IMR-90 (cell line): ENCODE measurements at regions not wholly inside any gene's neighbourhood (a gene's known extent, or its start where the extent isn't known, plus 50 kb on each side); places are given as distances from the start of the nearest gene placed in this dataset.
A peak's percentile ranks its signal among the peaks of the same experiment; 100 is the strongest.

Experiments
- ATAC-seq: fragments of 200-7000 bp; cut with Tn5 transposase; 2 replicates; pipeline ENCODE4 v1.9.1; 2020; ENCODE audit warnings: low read depth, mild to moderate bottlenecking, moderate library complexity
- BruUV-seq: library from RNA; stranded (reverse); fragments of 400-500 nt; replicated peaks from 2 replicates; lab custom pipeline; 2021; lab: Mats Ljungman, UMichigan
- CTCF ChIA-PET: fragments of 300-600 bp; formaldehyde crosslinking; extraction: SDS; loops from one replicate; lab custom pipeline; 2021; ENCODE audit warnings: antibody characterized with exemption; lab: Yijun Ruan, JAX
- POLR2A ChIA-PET: fragments of 300-600 bp; sonication (Branson Sonifier 250); formaldehyde crosslinking; loops from one replicate; lab custom pipeline; 2022; ENCODE audit warnings: antibody characterized with exemption; ENCODE audit not compliant: unreplicated experiment; lab: Charles Lee
- DNase-seq: peaks from one replicate; pipeline ENCODE4 v3.0.0; 2013
- H2AFZ ChIP-seq: replicated peaks from 2 replicates; pipeline ENCODE3; 2013; ENCODE audit warnings: low read length, mild to moderate bottlenecking; ENCODE audit not compliant: poor library complexity
- H2AK5ac ChIP-seq: 2 replicates; pipeline ENCODE4 v1.6.1; 2013; ENCODE audit warnings: low read depth, low read length, inconsistent platforms
- H2AK9ac ChIP-seq: replicated peaks from 2 replicates; pipeline ENCODE3; 2013; ENCODE audit warnings: mild to moderate bottlenecking, low read depth, low read length, moderate library complexity; ENCODE audit not compliant: poor library complexity
- H2BK120ac ChIP-seq: 2 replicates; pipeline ENCODE4 v1.6.1; 2013; ENCODE audit warnings: low read depth, low read length, inconsistent platforms
- H2BK15ac ChIP-seq: 3 replicates; pipeline ENCODE4 v1.6.1; 2013; ENCODE audit warnings: low read depth, low read length, inconsistent platforms
- H2BK20ac ChIP-seq: 2 replicates; pipeline ENCODE4 v1.6.1; 2013; ENCODE audit warnings: low read depth, mild to moderate bottlenecking, inconsistent platforms, low read length, moderate library complexity
- H2BK5ac ChIP-seq: 2 replicates; pipeline ENCODE4 v1.6.1; 2013; ENCODE audit warnings: mild to moderate bottlenecking, low read depth, low read length, inconsistent platforms; ENCODE audit not compliant: poor library complexity, severe bottlenecking
- H3K14ac ChIP-seq: replicated peaks from 2 replicates; pipeline ENCODE4 v1.6.1; 2013; ENCODE audit warnings: low read depth, low read length, inconsistent platforms
- H3K18ac ChIP-seq: 2 replicates; pipeline ENCODE4 v1.6.1; 2013; ENCODE audit warnings: low read depth, low read length, control low read depth
- H3K23ac ChIP-seq: 2 replicates; pipeline ENCODE4 v1.6.1; 2013; ENCODE audit warnings: low read depth, low read length, inconsistent platforms
- H3K27ac ChIP-seq: 2 replicates; pipeline ENCODE4 v1.5.1; 2013; ENCODE audit warnings: mild to moderate bottlenecking, control low read depth, low read length; ENCODE audit not compliant: insufficient read depth
- H3K27me3 ChIP-seq: 2 replicates; pipeline ENCODE4 v1.6.1; 2013; ENCODE audit warnings: low read length; ENCODE audit not compliant: control insufficient read depth, insufficient read depth
- H3K36me3 ChIP-seq: 2 replicates; pipeline ENCODE4 v1.6.1; 2013; ENCODE audit warnings: low read length, mixed read lengths; ENCODE audit not compliant: control insufficient read depth, insufficient read depth
- H3K4ac ChIP-seq: 2 replicates; pipeline ENCODE4 v1.6.1; 2013; ENCODE audit warnings: low read depth, low read length, inconsistent platforms
- H3K4me1 ChIP-seq: 2 replicates; pipeline ENCODE4 v1.6.1; 2013; ENCODE audit warnings: low read length, mixed read lengths; ENCODE audit not compliant: control insufficient read depth, insufficient read depth
- H3K4me2 ChIP-seq: 2 replicates; pipeline ENCODE4 v1.6.1; 2013; ENCODE audit warnings: low read depth, mild to moderate bottlenecking, control low read depth, low read length, moderate library complexity
- H3K4me3 ChIP-seq: 2 replicates; pipeline ENCODE4 v1.5.1; 2013; ENCODE audit warnings: low read depth, mild to moderate bottlenecking, control low read depth, low read length, moderate library complexity; ENCODE audit not compliant: insufficient read depth
- H3K56ac ChIP-seq: 2 replicates; pipeline ENCODE4 v1.6.1; 2013; ENCODE audit warnings: low read length, inconsistent platforms; ENCODE audit not compliant: insufficient read depth; ENCODE audit errors: extremely low read depth
- H3K79me1 ChIP-seq, 2 experiments: 2 replicates each; pipeline ENCODE4 v1.6.1; 2013; ENCODE audit warnings: low read length in 2 of 2, inconsistent platforms in 1 of 2, low read depth in 1 of 2
- H3K9ac ChIP-seq: 2 replicates; pipeline ENCODE4 v1.6.1; 2013; ENCODE audit warnings: low read depth, low read length, control low read depth
- H3K9me1 ChIP-seq: 2 replicates; pipeline ENCODE4 v1.6.1; 2013; ENCODE audit warnings: low read length, inconsistent platforms; ENCODE audit not compliant: insufficient read depth
- H3K9me3 ChIP-seq: 2 replicates; pipeline ENCODE4 v1.6.1; 2013; ENCODE audit warnings: low read length; ENCODE audit not compliant: control insufficient read depth, insufficient read depth
- H4K20me1 ChIP-seq: 2 replicates; pipeline ENCODE4 v1.6.1; 2013; ENCODE audit warnings: low read length, inconsistent platforms; ENCODE audit not compliant: insufficient read depth
- H4K5ac ChIP-seq: 2 replicates; pipeline ENCODE4 v1.6.1; 2013; ENCODE audit warnings: mild to moderate bottlenecking, low read depth, low read length, control low read depth
- H4K8ac ChIP-seq, 2 experiments: 2 replicates each; pipeline ENCODE4 v1.6.1; 2013; ENCODE audit warnings: low read depth in 2 of 2, low read length in 2 of 2, control low read depth in 1 of 2, inconsistent platforms in 1 of 2
- H4K91ac ChIP-seq: 2 replicates; pipeline ENCODE4 v1.6.1; 2013; ENCODE audit warnings: low read depth, low read length, inconsistent platforms; ENCODE audit not compliant: insufficient read depth
- BHLHE40 ChIP-seq: fragments of 150-350 bp; IDR thresholded peaks from 2 replicates; pipeline ENCODE4 v1.6.1; 2016; ENCODE audit warnings: mild to moderate bottlenecking, low read depth, low read length
- CEBPB ChIP-seq: IDR thresholded peaks from 2 replicates; pipeline ENCODE4 v1.6.1; 2012; ENCODE audit warnings: low read depth, low read length, improper control_type of control experiment
- CHD1 ChIP-seq: IDR thresholded peaks from 2 replicates; pipeline ENCODE4 v1.6.1; 2012; ENCODE audit warnings: low read depth, low read length, improper control_type of control experiment
- CTCF ChIP-seq: conservative IDR thresholded peaks from 2 replicates; pipeline ENCODE4 v1.5.1; 2012; ENCODE audit warnings: mild to moderate bottlenecking, low read depth, low read length, improper control_type of control experiment
- ELK1 ChIP-seq: fragments of 150-350 bp; IDR thresholded peaks from 2 replicates; pipeline ENCODE4 v1.6.1; 2016; ENCODE audit warnings: low read depth, mild to moderate bottlenecking, low read length, moderate library complexity, borderline replicate concordance
- FOS ChIP-seq: fragments of 150-350 bp; IDR thresholded peaks from 2 replicates; pipeline ENCODE4 v1.6.1; 2016; ENCODE audit warnings: low read depth, low read length
- MAFK ChIP-seq: IDR thresholded peaks from 2 replicates; pipeline ENCODE4 v1.6.1; 2012; ENCODE audit warnings: low read depth, low read length, improper control_type of control experiment
- MAZ ChIP-seq: IDR thresholded peaks from 2 replicates; pipeline ENCODE4 v1.6.1; 2012; ENCODE audit warnings: low read depth, mild to moderate bottlenecking, low read length, improper control_type of control experiment, moderate library complexity, borderline replicate concordance
- MXI1 ChIP-seq: IDR thresholded peaks from 2 replicates; pipeline ENCODE4 v1.6.1; 2012; ENCODE audit warnings: low read depth, mild to moderate bottlenecking, low read length, moderate library complexity, borderline replicate concordance
- NFE2L2 ChIP-seq: fragments of 150-350 bp; IDR thresholded peaks from 2 replicates; pipeline ENCODE4 v1.6.1; 2016; ENCODE audit warnings: low read depth, mild to moderate bottlenecking, low read length
- POLR2A ChIP-seq: IDR thresholded peaks from 2 replicates; pipeline ENCODE4 v1.6.1; 2012; ENCODE audit warnings: mild to moderate bottlenecking, low read depth, low read length
- RAD21 ChIP-seq: IDR thresholded peaks from 2 replicates; pipeline ENCODE4 v1.6.1; 2012; ENCODE audit warnings: low read length, improper control_type of control experiment
- RCOR1 ChIP-seq: IDR thresholded peaks from 2 replicates; pipeline ENCODE4 v1.6.1; 2012; ENCODE audit warnings: mild to moderate bottlenecking, low read length, improper control_type of control experiment; ENCODE audit not compliant: insufficient replicate concordance
- RFX5 ChIP-seq: IDR thresholded peaks from 2 replicates; pipeline ENCODE4 v1.8.0; 2012; ENCODE audit warnings: low read depth, mild to moderate bottlenecking, low read length, moderate library complexity
- SMC3 ChIP-seq: fragments of 150-350 bp; IDR thresholded peaks from 2 replicates; pipeline ENCODE4 v1.6.1; 2016; ENCODE audit warnings: low read depth, mild to moderate bottlenecking, antibody characterized with exemption, low read length, moderate library complexity
- USF2 ChIP-seq: fragments of 150-350 bp; IDR thresholded peaks from 2 replicates; pipeline ENCODE4 v1.6.1; 2017; ENCODE audit warnings: mild to moderate bottlenecking, antibody characterized with exemption, low read length, low read depth
- WGBS, 2 experiments: methylation state at CpG; one replicate each; pipeline versions ENCODE4 v1.1.5 to v1.1.7; 2013; ENCODE audit warnings: missing lambda C conversion rate in 2 of 2; ENCODE audit not compliant: insufficient read length in 1 of 2; ENCODE audit errors: extremely low coverage in 2 of 2; 5-methylcytosine and 5-hydroxymethylcytosine counted together
- dilution Hi-C: fragments of 300-500 bp; cut with HindIII; formaldehyde crosslinking; loops from one replicate; pipeline ENCODE4 v1.14.3; 2018; ENCODE audit warnings: low sequenced_read_pairs; ENCODE audit not compliant: unreplicated experiment
- in situ Hi-C: fragments of 300-500 bp; cut with MboI; formaldehyde crosslinking; loops from 3 replicates; pipeline ENCODE4 v1.14.3; 2019; ENCODE audit warnings: low sequenced_read_pairs, inconsistent platforms, mixed read lengths
- intact Hi-C: fragments of 100-400 bp; cut with micrococcal nuclease; formaldehyde crosslinking; loops from 2 replicates; pipeline ENCODE4 v1.10.0; 2022

GRCh38 chr5:8831854-8832253 is 714.0 kb downstream of the SEMA5A start:
- ATAC-seq (no peak), DNase-seq (peak; percentile 11)
- ChIA-PET CTCF (no interaction called here), POLR2A (no interaction called here)
- no peak overlapping the region for H3K4ac ChIP-seq
- H3K27me3 ChIP-seq, result no peaks in the 10 kb centered on the region
- no CpG with 5 or more reads among the region's 1 CpG for WGBS, 2 experiments
- H3K27ac ChIP-seq, result no peak overlapping the region
- no peak overlapping the region for H3K18ac ChIP-seq
- H2BK15ac ChIP-seq, result no peak overlapping the region
- no peak overlapping the region for H2BK5ac ChIP-seq
- TF ChIP-seq CTCF (no peak), SMC3 (no peak), RCOR1 (no peak), CEBPB (no peak), MXI1 (no peak), RAD21 (no peak), POLR2A (no peak), RFX5 (no peak), FOS (no peak), BHLHE40 (no peak), USF2 (no peak), MAZ (no peak), MAFK (no peak), ELK1 (no peak), NFE2L2 (no peak), CHD1 (no peak)
- H3K14ac ChIP-seq, result no peak overlapping the region
- H4K8ac ChIP-seq, result no peak overlapping the region
- H3K9ac ChIP-seq, result no peak overlapping the region
- no peak overlapping the region for H4K91ac ChIP-seq
- no peak overlapping the region for H3K4me2 ChIP-seq
- H3K36me3 ChIP-seq, result no peaks in the 10 kb centered on the region
- H2AK5ac ChIP-seq, result no peak overlapping the region
- no peak overlapping the region for H2AK9ac ChIP-seq
- dilution Hi-C loops (no loop called here), in situ Hi-C loops (no loop called here), intact Hi-C loops (loop anchor here (10.0 kb wide), 1 partner anchor 957 kb away; no protein-coding TSS in a partner anchor)
- no peak overlapping the region for H2BK120ac ChIP-seq
- peaks cover 13% of the 10 kb centered on the region for H3K9me1 ChIP-seq
- H3K4me3 ChIP-seq, result no peak overlapping the region
- H2AFZ ChIP-seq, result no peak overlapping the region
- H3K23ac ChIP-seq, result no peak overlapping the region
- H3K4me1 ChIP-seq, result peaks cover 17% of the 10 kb centered on the region
- H4K20me1 ChIP-seq, result no peaks in the 10 kb centered on the region; the same call in 1 of the 2 replicates
- H3K79me1 ChIP-seq, result peaks cover 0 to 6% of the 10 kb centered on the region in 2 experiments; a peak in 1 of 4 replicates
- H4K5ac ChIP-seq, result no peak overlapping the region
- H3K9me3 ChIP-seq, result no peaks in the 10 kb centered on the region
- H3K56ac ChIP-seq, result no peak overlapping the region
- no peak overlapping the region for H2BK20ac ChIP-seq
- no TSS peak for BruUV-seq
